ENCODE measurements at regions not wholly inside any gene's neighbourhood (a gene's known extent, or its start where the extent isn't known, plus 50 kb on each side); places are given as distances from the start of the nearest gene placed in this dataset.

- no peak for TF ChIP-seq TAF1 (IDR thresholded peaks at IDR 0.05; ENCODE audit: borderline replicate concordance, low read depth, low read length)
- no peak for TF ChIP-seq EP300 (IDR thresholded peaks at IDR 0.05; ENCODE audit: borderline replicate concordance in 1 of 2, low read depth in 1 of 2, low read length in 1 of 2)
- no peak for TF ChIP-seq RAD21 (IDR thresholded peaks at IDR 0.05; ENCODE audit: low read length)
- TF ChIP-seq, protein P1, sequence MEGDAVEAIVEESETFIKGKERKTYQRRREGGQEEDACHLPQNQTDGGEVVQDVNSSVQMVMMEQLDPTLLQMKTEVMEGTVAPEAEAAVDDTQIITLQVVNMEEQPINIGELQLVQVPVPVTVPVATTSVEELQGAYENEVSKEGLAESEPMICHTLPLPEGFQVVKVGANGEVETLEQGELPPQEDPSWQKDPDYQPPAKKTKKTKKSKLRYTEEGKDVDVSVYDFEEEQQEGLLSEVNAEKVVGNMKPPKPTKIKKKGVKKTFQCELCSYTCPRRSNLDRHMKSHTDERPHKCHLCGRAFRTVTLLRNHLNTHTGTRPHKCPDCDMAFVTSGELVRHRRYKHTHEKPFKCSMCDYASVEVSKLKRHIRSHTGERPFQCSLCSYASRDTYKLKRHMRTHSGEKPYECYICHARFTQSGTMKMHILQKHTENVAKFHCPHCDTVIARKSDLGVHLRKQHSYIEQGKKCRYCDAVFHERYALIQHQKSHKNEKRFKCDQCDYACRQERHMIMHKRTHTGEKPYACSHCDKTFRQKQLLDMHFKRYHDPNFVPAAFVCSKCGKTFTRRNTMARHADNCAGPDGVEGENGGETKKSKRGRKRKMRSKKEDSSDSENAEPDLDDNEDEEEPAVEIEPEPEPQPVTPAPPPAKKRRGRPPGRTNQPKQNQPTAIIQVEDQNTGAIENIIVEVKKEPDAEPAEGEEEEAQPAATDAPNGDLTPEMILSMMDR (IDR thresholded peaks at IDR 0.05), result no peak
- TF ChIP-seq MAX (IDR thresholded peaks at IDR 0.05; ENCODE audit: low read depth), result no peak
- no peak for TF ChIP-seq RFX5 (IDR thresholded peaks at IDR 0.05; ENCODE audit: low read length)
- TF ChIP-seq, protein P2, sequence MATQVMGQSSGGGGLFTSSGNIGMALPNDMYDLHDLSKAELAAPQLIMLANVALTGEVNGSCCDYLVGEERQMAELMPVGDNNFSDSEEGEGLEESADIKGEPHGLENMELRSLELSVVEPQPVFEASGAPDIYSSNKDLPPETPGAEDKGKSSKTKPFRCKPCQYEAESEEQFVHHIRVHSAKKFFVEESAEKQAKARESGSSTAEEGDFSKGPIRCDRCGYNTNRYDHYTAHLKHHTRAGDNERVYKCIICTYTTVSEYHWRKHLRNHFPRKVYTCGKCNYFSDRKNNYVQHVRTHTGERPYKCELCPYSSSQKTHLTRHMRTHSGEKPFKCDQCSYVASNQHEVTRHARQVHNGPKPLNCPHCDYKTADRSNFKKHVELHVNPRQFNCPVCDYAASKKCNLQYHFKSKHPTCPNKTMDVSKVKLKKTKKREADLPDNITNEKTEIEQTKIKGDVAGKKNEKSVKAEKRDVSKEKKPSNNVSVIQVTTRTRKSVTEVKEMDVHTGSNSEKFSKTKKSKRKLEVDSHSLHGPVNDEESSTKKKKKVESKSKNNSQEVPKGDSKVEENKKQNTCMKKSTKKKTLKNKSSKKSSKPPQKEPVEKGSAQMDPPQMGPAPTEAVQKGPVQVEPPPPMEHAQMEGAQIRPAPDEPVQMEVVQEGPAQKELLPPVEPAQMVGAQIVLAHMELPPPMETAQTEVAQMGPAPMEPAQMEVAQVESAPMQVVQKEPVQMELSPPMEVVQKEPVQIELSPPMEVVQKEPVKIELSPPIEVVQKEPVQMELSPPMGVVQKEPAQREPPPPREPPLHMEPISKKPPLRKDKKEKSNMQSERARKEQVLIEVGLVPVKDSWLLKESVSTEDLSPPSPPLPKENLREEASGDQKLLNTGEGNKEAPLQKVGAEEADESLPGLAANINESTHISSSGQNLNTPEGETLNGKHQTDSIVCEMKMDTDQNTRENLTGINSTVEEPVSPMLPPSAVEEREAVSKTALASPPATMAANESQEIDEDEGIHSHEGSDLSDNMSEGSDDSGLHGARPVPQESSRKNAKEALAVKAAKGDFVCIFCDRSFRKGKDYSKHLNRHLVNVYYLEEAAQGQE (IDR thresholded peaks at IDR 0.05; ENCODE audit: low read depth, low read length), result no peak
These were observed 1155.8 kb downstream of the GRIK2 start for GRCh38 chr6:102549221-102549874.
